Pulmonary artery endothelial cell (primary cell): ENCODE measurements at regions not wholly inside any gene's neighbourhood (a gene's known extent, or its start where the extent isn't known, plus 50 kb on each side); places are given as distances from the start of the nearest gene placed in this dataset.

Experiments
- DNase-seq: peaks from one replicate; pipeline ENCODE4 v3.0.0-alpha.2; 2011; ENCODE audit warnings: low read depth, low spot score

DNA sequence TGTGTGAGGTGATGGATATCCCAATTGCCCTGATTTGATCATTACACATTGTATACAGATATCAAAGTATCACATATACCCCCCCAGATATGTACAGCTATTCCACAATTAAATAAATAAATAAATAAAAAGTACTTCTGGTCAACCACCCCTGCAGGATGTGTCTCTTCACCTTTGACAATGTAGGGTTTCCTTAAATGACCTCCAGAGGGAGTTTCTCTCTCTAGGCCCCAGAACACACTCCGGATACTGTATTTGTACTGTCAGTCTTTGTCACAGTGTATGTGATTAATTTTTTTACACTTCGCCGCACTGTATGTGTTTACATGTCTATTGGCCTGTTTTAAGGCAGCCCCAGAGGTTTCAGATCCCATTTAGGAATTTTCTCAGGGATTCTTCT is 123.6 kb downstream of the ADCYAP1R1 start:
- no peak for DNase-seq

- DNase-seq = no peak
Observed at GRCh38 chr7:31171984-31172383, 119.9 kb downstream of the ADCYAP1R1 start.

DNA sequence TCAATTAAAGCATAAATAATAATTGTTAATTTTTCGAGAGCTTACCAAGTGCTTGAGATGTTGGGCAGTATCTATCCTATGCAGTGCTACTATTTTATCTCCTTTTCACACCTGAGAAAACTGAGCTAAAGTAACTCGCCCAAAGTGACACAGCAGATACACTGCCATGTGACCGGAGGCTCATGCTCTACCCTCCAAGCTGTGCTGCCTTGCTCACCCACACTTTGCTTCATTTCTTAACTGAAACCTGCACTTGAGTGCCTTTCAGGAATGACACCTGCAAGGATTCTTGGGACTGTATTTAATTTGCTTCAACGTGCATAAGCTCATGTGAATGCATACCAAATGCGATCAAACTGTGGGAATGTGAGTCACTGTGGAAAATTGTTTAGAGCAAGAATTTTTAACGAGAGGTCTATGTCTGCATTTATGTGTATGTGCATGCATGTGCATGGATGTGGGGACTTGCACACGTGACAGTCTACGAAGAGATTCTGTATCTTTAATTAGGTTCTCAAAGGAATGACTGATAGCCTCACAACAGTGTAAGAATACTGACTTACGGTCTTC is 119.2 kb downstream of the ADCYAP1R1 start:
- DNase-seq = no peak
